HG03457 (cell line): ENCODE measurements at regions not wholly inside any gene's neighbourhood (a gene's known extent, or its start where the extent isn't known, plus 50 kb on each side); places are given as distances from the start of the nearest gene placed in this dataset.

Source experiments
- ATAC-seq: cut with Tn5 transposase; IDR thresholded peaks from one replicate; pipeline ENCODE4 v1.9.1; 2021; ENCODE audit warnings: moderate number of reproducible peaks; ENCODE audit not compliant: unreplicated experiment

DNA sequence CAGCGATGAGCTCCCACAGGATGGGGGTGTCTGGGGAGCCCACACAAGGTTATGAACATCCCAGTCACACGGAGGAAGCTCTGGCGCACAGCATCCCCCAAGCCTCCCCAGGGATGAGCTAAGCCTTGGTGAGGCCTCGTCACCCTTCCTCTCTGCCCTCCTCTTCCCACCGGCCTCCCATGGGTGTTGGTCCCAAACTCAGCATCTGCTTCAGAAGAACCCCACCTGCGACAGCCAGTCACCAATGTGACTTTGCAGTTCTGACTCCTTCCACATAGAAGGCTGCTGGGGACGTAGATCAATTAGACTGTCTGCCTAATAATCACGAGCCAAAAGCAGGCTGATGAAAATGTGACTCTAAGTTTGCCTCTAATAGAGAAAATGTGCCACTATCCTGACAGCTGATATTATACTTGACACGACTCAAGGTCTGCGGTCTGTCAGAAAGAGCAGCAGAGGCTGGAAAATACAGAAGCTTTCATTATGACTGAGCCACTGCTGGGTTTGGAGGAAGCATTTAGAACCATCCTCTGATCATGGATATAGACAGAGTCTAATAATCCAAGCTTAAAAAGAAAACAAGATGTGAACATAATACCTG is 116.0 kb upstream of the PFKP start:
- ATAC-seq, result no peak

GRCh38 chr10:2950546-2950945 is 116.8 kb upstream of the PFKP start:
- no peak for ATAC-seq

DNA sequence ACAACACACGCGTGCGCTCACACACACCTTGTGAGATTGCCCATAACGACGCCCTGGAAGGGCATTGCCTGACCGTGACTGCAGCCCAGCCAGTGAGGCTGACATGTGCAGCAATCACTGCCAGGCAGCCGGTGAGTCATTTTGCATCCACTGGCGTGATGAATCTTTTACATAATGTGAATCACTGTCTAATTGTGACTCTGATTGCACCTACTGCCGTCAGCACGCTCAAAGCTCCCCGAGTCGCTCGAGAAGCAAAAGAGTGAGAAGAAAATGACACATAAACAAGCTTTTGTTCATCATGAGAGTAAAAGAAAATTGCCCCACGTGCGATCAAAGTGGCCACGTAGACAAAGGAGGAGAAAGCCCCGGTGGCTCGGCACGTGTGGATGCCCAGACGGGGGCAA is 117.4 kb upstream of the PFKP start:
- ATAC-seq, result peak; percentile 46

GRCh38 chr10:2949221-2949947 is 118.0 kb upstream of the PFKP start:
- ATAC-seq, result no peak

- ATAC-seq, result peak; percentile 69
Measured at GRCh38 chr10:2948127-2948854, 119.1 kb upstream of the PFKP start.

- no peak for ATAC-seq
Measured at GRCh38 chr10:2944788-2945187, 122.6 kb upstream of the PFKP start.

DNA sequence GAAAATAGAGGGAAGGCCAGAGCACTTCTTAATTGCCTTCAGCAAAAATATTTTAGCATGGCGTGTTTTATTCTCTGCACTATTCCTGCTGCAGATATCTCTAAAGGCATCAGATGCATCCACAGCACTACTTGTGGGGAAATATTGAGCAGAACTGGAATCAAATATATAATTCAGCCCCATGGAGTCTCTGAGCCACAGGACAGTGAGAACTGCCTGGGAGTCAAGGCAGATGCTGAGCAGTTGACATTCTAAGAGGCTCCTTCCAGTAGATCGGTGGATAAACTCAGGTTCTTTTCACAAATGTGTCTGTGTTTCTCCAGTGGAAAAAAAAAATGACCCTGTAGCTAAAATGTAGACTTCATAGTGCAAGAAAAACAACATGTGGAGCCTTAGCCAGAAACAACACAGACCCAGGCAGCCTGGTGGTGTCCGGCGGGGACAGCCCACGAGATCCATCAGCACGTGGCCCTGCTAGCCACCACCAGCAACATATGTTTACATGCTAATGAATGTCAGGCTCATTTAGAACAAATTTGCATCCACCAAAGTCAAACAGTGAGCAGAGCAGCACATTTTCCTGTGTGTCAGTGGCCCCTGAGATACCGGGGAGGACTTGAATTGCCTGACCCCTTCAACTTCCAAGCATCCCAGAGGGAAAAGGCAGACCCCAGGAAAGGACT is 123.3 kb upstream of the PFKP start:
- no peak for ATAC-seq

DNA sequence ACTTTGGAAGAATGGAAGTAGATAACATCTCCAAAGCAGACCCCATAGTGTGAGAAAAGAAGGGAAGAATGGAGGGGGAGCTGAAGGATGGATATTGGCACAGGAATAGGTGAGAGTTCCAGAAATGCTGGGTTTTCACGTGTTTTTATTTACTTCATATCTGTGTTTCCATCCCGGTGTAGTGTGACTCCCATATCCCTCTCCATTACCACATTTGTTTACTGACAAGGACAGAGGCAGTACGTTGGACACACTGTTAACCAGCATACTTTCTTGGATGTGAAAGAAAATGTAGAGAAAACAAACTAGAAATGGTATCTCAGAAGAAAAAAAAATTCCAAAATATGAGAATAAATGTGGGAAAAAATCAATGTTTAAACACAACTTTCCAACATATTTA is 124.4 kb upstream of the PFKP start:
- no peak for ATAC-seq

GRCh38 chr10:2938869-2939268 is 128.5 kb upstream of the PFKP start:
- no peak for ATAC-seq

DNA sequence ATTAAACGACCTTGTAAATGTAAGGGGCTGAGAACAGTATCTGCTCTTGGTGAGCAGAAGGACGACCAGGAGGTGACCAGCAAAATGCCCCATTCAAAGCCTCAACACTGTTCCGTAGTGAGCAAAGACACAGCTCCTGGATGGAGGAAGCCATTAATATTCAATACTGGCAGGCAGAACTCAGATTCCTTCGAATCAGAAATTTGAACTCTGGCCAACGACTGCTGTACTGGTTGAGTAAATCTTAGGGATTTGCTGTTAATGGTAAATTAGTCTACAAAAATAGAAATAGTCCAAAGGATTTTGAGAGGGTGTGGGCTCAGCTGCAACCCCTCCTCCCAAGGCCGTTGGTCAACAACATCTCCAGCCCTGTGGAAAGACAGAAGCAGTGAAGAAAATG is 130.5 kb upstream of the PFKP start:
- no peak for ATAC-seq

DNA sequence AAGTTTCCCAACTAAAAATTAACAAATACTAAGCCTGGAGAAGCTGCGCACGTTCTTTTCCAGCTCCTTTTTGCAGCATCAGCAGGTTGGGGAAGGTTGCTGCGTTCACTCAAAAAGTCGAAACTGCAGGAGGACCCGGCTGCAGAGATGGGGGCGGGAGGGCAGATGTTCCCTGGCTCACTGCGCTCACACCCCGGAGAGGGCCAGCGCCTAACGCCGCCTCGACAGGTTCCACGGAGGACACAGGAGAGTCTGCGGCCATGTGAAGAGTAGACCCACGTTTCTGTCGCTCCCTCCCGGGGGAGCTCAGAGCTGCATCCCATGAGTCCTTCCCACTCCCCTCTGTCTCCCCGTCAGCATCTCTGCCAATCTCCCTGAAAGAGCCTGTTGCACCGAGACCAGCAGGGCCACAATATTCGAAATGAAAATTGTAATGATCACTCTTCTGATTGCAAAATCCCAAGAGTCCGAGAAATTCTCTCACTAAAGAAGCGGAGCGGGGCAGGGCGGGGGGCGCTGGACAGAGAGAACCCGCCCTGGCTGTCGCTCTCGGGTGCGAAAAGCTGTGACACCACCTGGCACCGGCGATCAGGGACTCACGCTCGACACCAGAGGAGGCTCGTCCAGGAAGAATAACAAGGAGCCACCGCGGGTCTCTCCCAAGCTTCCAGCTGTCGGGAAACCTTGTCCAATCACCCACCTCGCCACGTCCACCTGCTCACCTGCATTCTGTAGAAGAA is 131.5 kb upstream of the PFKP start:
- ATAC-seq, result no peak

GRCh38 chr10:2933924-2934323 is 133.4 kb upstream of the PFKP start:
- ATAC-seq, result no peak

GRCh38 chr10:2933519-2933918 is 133.8 kb upstream of the PFKP start:
- ATAC-seq, result no peak

GRCh38 chr10:2933071-2933470 is 134.3 kb upstream of the PFKP start:
- no peak for ATAC-seq

DNA sequence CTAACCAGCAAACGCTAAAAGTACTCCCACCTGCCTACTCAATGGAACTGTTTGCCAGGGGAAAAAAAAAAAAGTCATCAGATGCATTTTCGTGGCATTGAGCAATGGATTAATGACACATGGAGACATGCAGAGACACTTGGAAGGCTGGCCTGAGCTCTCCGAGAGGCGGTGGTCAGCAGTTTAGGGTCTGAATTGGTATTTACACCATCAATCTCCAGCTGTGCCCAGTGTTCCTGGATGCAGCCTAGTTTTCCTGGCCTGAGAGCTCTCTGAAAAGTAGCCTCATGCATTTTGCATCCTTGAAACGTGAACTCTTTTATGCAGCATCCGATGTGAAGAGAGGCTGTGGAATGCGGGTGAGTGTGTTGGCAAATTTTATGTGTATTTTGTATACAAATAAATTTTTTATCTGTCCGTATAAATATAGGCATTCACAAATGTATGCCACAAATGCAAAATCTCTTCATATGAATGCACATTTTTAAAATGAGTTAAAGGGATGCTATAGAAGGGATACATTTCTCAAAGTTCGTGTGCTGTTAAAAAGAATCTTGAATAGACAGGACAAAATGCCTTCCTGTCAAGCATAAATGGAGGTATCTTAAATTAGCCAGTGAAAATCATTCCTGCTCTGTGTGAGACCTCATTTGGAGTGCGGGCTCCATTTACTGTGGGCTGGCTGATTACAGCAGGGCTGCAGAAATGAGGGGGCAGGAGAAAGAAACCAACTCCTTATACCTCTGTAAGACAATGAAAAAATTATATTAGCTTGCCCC is 137.7 kb upstream of the PFKP start:
- ATAC-seq, result no peak

DNA sequence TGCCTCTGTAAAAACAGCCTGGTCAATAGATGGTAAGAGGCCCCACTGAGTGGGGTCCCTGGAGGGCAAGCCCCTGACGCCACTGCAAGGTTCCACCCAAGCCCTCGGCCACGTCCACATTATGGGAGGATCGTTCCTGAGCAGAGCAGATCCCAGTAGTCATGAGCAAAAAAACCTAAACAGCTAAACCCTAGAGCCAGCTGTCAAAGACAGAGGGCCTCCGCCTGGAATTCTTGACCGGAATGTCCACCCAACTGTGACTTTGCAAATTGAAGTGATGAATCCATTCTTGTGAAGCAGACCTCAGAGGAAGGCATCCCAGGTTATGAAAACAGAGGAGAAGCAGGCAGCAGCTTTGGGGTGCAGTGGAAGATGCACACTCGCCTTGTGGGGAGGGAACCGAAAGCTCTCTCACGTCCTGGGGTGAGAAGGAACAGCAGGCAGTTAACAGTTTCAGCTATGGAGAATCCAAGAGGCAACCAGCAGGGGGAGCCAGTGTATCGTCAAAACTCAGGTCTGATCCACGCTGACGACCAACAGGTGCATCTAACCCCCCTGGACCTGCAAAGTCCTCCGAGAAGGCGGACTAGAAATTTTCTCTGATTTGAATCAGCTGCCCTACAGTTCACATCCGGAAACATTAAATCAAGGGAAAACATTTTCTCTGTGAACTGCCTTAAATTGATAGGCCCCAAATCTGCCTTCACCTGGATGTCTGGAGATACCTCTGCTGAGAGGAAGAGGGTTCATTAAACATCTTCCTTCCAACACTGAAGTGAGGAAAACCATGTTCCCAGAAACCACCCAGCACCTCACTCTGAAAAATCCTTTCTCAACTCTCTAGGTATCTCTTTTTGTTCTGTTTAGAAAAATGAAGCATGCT is 139.1 kb upstream of the PFKP start:
- ATAC-seq, result peak; percentile 96

GRCh38 chr10:2926918-2927660 is 140.3 kb upstream of the PFKP start:
- ATAC-seq, result no peak

DNA sequence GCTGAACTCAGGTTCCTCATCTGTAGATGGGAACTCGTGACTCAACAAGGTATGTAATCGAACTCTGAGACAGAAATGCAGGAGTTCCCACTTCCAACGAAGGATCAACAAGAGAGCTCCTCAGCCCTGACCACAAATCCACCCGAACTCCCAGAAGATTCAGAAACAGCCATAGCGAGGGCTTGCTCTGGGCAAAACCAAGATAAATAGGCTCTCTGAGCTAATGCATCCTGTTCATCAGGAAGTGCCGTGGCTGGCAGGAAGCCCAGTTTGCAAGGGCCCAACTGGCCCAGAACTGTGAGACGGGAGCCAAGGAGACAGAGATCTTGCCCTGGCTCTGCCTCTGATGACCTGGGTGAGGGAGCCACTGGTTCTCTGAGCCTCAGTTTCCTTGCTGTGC is 141.7 kb upstream of the PFKP start:
- ATAC-seq, result no peak

DNA sequence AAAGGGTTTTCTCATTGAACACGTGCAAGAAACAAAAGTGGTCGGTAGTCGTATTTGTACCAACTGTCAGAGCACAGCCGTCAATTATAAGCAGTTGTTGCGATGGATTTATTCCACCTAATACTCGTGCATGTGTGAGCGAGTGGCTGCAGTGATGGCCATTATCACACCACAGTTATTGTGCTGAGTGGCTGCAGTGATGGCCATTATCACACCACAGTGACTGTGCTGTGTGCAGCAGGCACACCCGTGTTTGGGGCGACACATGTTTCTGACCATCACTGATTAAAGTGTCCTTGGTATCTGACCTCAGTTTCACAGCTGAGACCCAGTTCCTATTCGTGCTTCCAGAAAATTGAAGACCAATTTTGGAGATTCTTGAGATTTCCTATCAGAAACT is 142.9 kb upstream of the PFKP start:
- no peak for ATAC-seq
